HepG2 (cell line): ENCODE measurements at regions not wholly inside any gene's neighbourhood (a gene's known extent, or its start where the extent isn't known, plus 50 kb on each side); places are given as distances from the start of the nearest gene placed in this dataset.

Source experiments
- AGO2 ChIP-seq: fragments of 200-400 bp; formaldehyde crosslinking; optimal IDR thresholded peaks from 2 replicates; pipeline ENCODE3; 2017; ENCODE audit warnings: mild to moderate bottlenecking, low read depth, low read length, moderate library complexity
- POLR2A ChIP-seq, 2 experiments: IDR thresholded peaks; 2 replicates each; pipeline ENCODE4 v1.6.1; 2011; ENCODE audit warnings: low read depth in 2 of 2, low read length in 2 of 2, mild to moderate bottlenecking in 1 of 2, moderate library complexity in 1 of 2; ENCODE audit not compliant: insufficient read depth in 1 of 2
- REST ChIP-seq, 2 experiments: IDR thresholded peaks; 2 replicates each; pipeline ENCODE4 v1.6.1; 2011 to 2012; ENCODE audit warnings: low read length in 2 of 2, borderline replicate concordance in 1 of 2, low read depth in 1 of 2, mild to moderate bottlenecking in 1 of 2, moderate library complexity in 1 of 2
- SP1 ChIP-seq, 2 experiments: fragments of 450-650 bp in 1 of 2; sonication (generic) in 1 of 2; formaldehyde crosslinking in 1 of 2; IDR thresholded peaks; 2 replicates each; pipeline versions ENCODE4 v1.4.0 to v1.6.1; 2016 to 2020; ENCODE audit warnings: missing genetic modification reagents in 1 of 2

- no peak for TF ChIP-seq REST (IDR thresholded peaks at IDR 0.05; ENCODE audit: borderline replicate concordance in 1 of 2, low read depth in 1 of 2, low read length in 2 of 2)
- no peak for TF ChIP-seq AGO2
- no peak for TF ChIP-seq SP1 (IDR thresholded peaks at IDR 0.05)
- TF ChIP-seq SP1 (CRISPR knock-in tag; IDR thresholded peaks at IDR 0.05) = no peak
- TF ChIP-seq POLR2A (IDR thresholded peaks at IDR 0.05; ENCODE audit: insufficient read depth in 1 of 2, low read depth in 2 of 2, low read length in 2 of 2) = no peak
Measured at GRCh38 chr3:118785415-118785814, 249.2 kb downstream of the IGSF11 start.
